Tibial nerve (tissue), 3 donors: ENCODE measurements at regions not wholly inside any gene's neighbourhood (a gene's known extent, or its start where the extent isn't known, plus 50 kb on each side); places are given as distances from the start of the nearest gene placed in this dataset.

Experiments
- EP300 ChIP-seq, 2 donors: sonication (generic); formaldehyde crosslinking; IDR thresholded peaks; one replicate each; pipeline ENCODE4 v1.6.1; 2017; ENCODE audit warnings: antibody characterized with exemption in 2 of 2, mild to moderate bottlenecking in 1 of 2
- POLR2A ChIP-seq, 2 donors: fragments of 450-650 bp; IDR thresholded peaks; one replicate each; pipeline ENCODE4 v1.6.1; 2017; ENCODE audit warnings: antibody characterized with exemption in 2 of 2, mild to moderate bottlenecking in 2 of 2, moderate library complexity in 2 of 2

- TF ChIP-seq EP300 (IDR thresholded peaks at IDR 0.05): no peak
- TF ChIP-seq POLR2A (IDR thresholded peaks at IDR 0.05): no peak
Observed at GRCh38 chr1:216921866-216922265, 198.6 kb upstream of the ESRRG start.
